SU-DHL-6 (cell line): ENCODE measurements at regions not wholly inside any gene's neighbourhood (a gene's known extent, or its start where the extent isn't known, plus 50 kb on each side); places are given as distances from the start of the nearest gene placed in this dataset.

ENCODE experiments used
- H2AFZ ChIP-seq: fragments of 200-600 bp; sonication (generic); 2 replicates; pipeline ENCODE4 v1.6.1; 2014; ENCODE audit warnings: low read depth, mild to moderate bottlenecking, moderate library complexity, mixed read lengths, antibody characterized with exemption, low read length; ENCODE audit not compliant: severe bottlenecking
- H3F3A ChIP-seq: fragments of 200-600 bp; shearing (Covaris generic); 2 replicates; pipeline ENCODE4 v1.6.0; 2016; ENCODE audit warnings: antibody characterized with exemption, mild to moderate bottlenecking; ENCODE audit not compliant: insufficient read depth
- H3K27ac ChIP-seq: fragments of 200-600 bp; sonication (generic); 2 replicates; pipeline ENCODE4 v1.5.1; 2016; ENCODE audit warnings: low read depth, mild to moderate bottlenecking, low read length, moderate library complexity, mixed read lengths
- H3K27me3 ChIP-seq: fragments of 200-600 bp; sonication (generic), shearing (Covaris generic); 2 replicates; pipeline ENCODE4 v1.6.0; 2014; ENCODE audit warnings: mild to moderate bottlenecking, low read length
- H3K36me3 ChIP-seq: fragments of 200-600 bp; sonication (generic); 2 replicates; pipeline ENCODE4 v1.6.1; 2014; ENCODE audit warnings: mild to moderate bottlenecking, low read length, mixed read lengths
- H3K4me2 ChIP-seq: fragments of 300-600, 200-600 bp; shearing (Covaris generic), sonication (generic); 2 replicates; pipeline ENCODE4 v1.6.0; 2014; ENCODE audit warnings: low read length, low read depth, mild to moderate bottlenecking; ENCODE audit not compliant: poor library complexity, severe bottlenecking
- H3K4me3 ChIP-seq: fragments of 200-600 bp; sonication (generic); 2 replicates; pipeline ENCODE4 v1.5.1; 2014; ENCODE audit warnings: antibody characterized with exemption, low read length, mild to moderate bottlenecking, mixed read lengths; ENCODE audit not compliant: insufficient read depth, poor library complexity, severe bottlenecking
- H3K79me2 ChIP-seq: fragments of 200-600 bp; sonication (generic); 2 replicates; pipeline ENCODE4 v1.6.1; 2014; ENCODE audit warnings: mild to moderate bottlenecking, low read length, moderate library complexity; ENCODE audit not compliant: insufficient read depth
- H3K9ac ChIP-seq: fragments of 200-600 bp; sonication (generic); 2 replicates; pipeline ENCODE4 v1.7.0; 2014; ENCODE audit warnings: mild to moderate bottlenecking, low read length
- H3K9me2 ChIP-seq: fragments of 200-600 bp; sonication (generic); replicated peaks from 2 replicates; pipeline ENCODE4 v1.6.1; 2014; ENCODE audit warnings: low read length; ENCODE audit not compliant: insufficient read depth
- H3K9me3 ChIP-seq: fragments of 200-600 bp; sonication (generic); 2 replicates; pipeline ENCODE4 v1.6.1; 2014; ENCODE audit warnings: low read length, mixed read lengths; ENCODE audit not compliant: insufficient read depth
- H4K20me1 ChIP-seq: fragments of 200-600 bp; sonication (generic); 2 replicates; pipeline ENCODE4 v1.6.1; 2014; ENCODE audit warnings: low read depth, mild to moderate bottlenecking, antibody characterized with exemption, low read length, moderate library complexity, mixed read lengths
- EZH2phosphoT487 ChIP-seq: fragments of 200-600 bp; sonication (generic), shearing (Covaris generic); conservative IDR thresholded peaks from 2 replicates; pipeline ENCODE4 v1.6.1; 2018; ENCODE audit warnings: mild to moderate bottlenecking, antibody characterized with exemption, low read length, moderate library complexity, mixed read lengths
- TF ChIP-seq, protein P1 (sequence below): fragments of 200-600 bp; sonication (generic); IDR thresholded peaks from one replicate; pipeline ENCODE4 v1.5.1; 2017; ENCODE audit warnings: antibody characterized with exemption, mild to moderate bottlenecking, low read length, moderate library complexity; ENCODE audit not compliant: insufficient read depth, poor library complexity, severe bottlenecking

DNA sequence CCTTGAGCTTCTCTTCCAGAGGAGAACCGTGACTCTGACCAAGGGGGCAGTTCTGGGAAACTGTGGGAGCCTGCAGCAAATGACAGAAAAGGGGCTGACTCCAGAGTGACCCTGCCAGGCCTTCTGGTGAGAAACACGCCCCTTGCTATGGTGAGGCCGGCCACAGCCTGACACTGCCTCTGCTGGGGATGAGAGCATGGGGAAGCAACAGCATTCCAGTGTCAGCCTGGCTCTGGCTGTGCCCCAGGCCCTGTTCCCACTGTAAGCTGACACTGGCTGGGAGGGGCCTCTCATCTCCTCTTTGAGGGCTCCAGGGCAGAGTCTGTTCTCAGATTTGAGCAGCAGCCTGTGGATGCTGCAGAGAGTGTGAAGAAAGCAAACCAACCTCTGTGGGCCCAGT, 180.0 kb upstream of the IL12B start:
- no peak overlapping the region for H2AFZ ChIP-seq
- H3K36me3 ChIP-seq, result no peaks in the 10 kb centered on the region
- no peaks in the 10 kb centered on the region for H3K9me3 ChIP-seq
- no peaks in the 10 kb centered on the region for H4K20me1 ChIP-seq
- TF ChIP-seq, protein P1, sequence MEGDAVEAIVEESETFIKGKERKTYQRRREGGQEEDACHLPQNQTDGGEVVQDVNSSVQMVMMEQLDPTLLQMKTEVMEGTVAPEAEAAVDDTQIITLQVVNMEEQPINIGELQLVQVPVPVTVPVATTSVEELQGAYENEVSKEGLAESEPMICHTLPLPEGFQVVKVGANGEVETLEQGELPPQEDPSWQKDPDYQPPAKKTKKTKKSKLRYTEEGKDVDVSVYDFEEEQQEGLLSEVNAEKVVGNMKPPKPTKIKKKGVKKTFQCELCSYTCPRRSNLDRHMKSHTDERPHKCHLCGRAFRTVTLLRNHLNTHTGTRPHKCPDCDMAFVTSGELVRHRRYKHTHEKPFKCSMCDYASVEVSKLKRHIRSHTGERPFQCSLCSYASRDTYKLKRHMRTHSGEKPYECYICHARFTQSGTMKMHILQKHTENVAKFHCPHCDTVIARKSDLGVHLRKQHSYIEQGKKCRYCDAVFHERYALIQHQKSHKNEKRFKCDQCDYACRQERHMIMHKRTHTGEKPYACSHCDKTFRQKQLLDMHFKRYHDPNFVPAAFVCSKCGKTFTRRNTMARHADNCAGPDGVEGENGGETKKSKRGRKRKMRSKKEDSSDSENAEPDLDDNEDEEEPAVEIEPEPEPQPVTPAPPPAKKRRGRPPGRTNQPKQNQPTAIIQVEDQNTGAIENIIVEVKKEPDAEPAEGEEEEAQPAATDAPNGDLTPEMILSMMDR, result no peak
- no peak for TF ChIP-seq EZH2phosphoT487
- no peaks in the 10 kb centered on the region for H3K9me2 ChIP-seq
- no peaks in the 10 kb centered on the region for H3K27me3 ChIP-seq
- no peak overlapping the region for H3K9ac ChIP-seq
- no peak overlapping the region for H3K27ac ChIP-seq
- no peaks in the 10 kb centered on the region for H3F3A ChIP-seq
- no peak overlapping the region for H3K4me2 ChIP-seq
- H3K4me3 ChIP-seq, result no peak overlapping the region
- H3K79me2 ChIP-seq, result no peaks in the 10 kb centered on the region

DNA sequence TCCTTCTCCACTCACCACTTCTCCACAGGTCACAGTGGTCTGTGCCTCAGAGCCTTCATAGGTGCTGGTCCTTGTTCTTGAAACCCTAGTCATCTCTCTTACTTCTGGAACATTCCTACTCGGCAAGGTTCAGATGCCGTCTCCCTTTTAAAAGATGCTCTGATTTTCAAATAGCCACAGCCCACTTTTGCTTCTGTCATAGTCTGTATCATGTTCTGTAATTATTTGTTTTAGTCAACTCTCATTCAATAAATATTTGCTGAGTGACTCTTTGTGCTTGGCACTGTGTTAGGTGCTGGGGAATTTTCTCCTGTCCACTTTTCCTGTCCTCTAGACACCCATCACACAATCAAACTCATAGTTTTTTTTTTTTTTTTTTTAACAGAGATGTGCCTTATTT, 181.3 kb upstream of the IL12B start:
- Histone ChIP-seq H2AFZ (no peak overlapping the region), H3K27ac (no peak overlapping the region), H4K20me1 (no peaks in the 10 kb centered on the region), H3K9me2 (no peaks in the 10 kb centered on the region), H3F3A (no peaks in the 10 kb centered on the region), H3K9ac (no peak overlapping the region), H3K4me2 (no peak overlapping the region), H3K79me2 (no peaks in the 10 kb centered on the region), H3K27me3 (no peaks in the 10 kb centered on the region), H3K36me3 (no peaks in the 10 kb centered on the region), H3K4me3 (no peak overlapping the region), H3K9me3 (no peaks in the 10 kb centered on the region)
- TF ChIP-seq EZH2phosphoT487, result no peak
- TF ChIP-seq, protein P1, result no peak

- Histone ChIP-seq H3K4me2 (no peak overlapping the region), H4K20me1 (no peaks in the 10 kb centered on the region), H3K27ac (no peak overlapping the region), H3K9me2 (no peaks in the 10 kb centered on the region), H3K9ac (no peak overlapping the region), H3K9me3 (no peaks in the 10 kb centered on the region), H3K4me3 (no peak overlapping the region), H3K27me3 (no peaks in the 10 kb centered on the region), H3K36me3 (no peaks in the 10 kb centered on the region), H3K79me2 (no peaks in the 10 kb centered on the region), H3F3A (no peaks in the 10 kb centered on the region), H2AFZ (no peak overlapping the region)
- no peak for TF ChIP-seq EZH2phosphoT487
- TF ChIP-seq, protein P1, result no peak
These were observed 181.8 kb upstream of the IL12B start for GRCh38 chr5:159512064-159512463.

DNA sequence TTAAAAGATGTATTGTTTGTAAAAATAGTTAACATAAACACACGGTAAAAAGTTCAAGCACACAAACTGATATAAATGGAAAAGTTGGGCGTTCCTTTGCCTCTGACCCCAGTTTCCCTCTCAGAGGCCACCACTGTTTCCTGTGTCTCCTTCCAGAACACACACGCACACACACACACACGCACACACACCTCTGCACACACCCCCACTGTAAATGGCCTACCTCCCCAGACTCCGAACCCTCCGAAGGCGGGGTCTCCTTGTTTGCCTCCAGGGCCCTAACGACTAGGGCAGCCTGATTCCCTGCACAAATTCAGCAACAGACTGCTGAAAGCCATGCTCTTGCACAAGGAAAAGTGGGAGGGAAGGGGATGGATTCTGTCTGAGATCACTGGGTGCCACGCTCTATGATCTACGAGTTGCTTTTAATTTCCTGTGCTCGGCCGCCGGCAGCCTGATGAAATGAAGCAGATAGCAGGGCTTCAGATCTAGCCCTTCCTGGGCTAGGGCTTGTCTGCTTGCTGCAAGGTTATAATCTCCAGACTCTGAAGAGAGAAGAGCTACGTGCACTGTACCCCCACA, 184.0 kb upstream of the IL12B start:
- Histone ChIP-seq H3K27me3 (no peaks in the 10 kb centered on the region), H3K9me2 (no peaks in the 10 kb centered on the region), H4K20me1 (no peaks in the 10 kb centered on the region), H3K36me3 (no peaks in the 10 kb centered on the region), H3K9ac (no peak overlapping the region), H3K4me3 (no peak overlapping the region), H3K27ac (no peak overlapping the region), H3F3A (no peaks in the 10 kb centered on the region), H2AFZ (no peak overlapping the region), H3K9me3 (no peaks in the 10 kb centered on the region), H3K79me2 (no peaks in the 10 kb centered on the region), H3K4me2 (no peak overlapping the region)
- no peak for TF ChIP-seq EZH2phosphoT487
- TF ChIP-seq, protein P1, result no peak
